GM18868 (cell line): ENCODE measurements at regions not wholly inside any gene's neighbourhood (a gene's known extent, or its start where the extent isn't known, plus 50 kb on each side); places are given as distances from the start of the nearest gene placed in this dataset.

Experiments
- ATAC-seq: cut with Tn5 transposase; IDR thresholded peaks from one replicate; pipeline ENCODE4 v1.9.1; 2021; ENCODE audit warnings: mild to moderate bottlenecking, moderate library complexity; ENCODE audit not compliant: unreplicated experiment

DNA sequence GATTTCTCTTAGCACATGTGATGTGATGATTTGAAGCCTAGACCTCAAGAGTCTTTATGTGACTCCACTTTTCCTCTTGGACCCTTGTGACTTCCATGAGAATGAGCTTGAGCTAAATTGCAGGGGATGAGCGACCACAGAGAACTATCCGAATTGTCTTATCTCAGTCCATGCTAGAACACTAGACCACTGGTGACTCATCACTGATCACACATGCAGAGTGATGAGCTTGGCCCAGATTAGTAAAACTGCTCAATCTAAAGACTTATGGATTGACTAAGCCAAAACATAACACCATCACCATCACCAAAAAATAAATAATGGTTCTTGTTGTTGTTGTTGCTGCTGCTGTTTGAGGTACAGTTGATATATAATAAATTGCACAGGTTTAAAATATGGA, 114.1 kb upstream of the CFAP20DC start:
- no peak for ATAC-seq

DNA sequence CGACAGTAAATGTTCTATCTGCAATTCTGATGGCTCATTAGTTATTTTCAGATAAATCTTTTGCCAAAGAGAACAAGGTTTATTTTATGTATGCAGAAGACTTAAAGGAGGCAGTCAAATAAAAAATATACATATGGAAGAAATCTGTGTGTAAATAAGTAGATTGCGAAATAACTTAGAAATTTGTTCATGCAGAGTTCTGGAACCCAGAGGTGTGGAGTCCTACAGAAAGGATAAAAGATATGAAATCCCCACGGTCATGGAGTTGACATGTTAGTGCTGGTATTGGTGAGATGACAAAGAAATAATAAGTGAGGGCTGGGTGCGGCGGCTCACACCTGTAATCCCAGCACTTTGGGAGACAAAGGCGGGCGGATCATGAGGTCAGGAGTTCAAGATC, 111.2 kb upstream of the CFAP20DC start:
- ATAC-seq, result no peak

DNA sequence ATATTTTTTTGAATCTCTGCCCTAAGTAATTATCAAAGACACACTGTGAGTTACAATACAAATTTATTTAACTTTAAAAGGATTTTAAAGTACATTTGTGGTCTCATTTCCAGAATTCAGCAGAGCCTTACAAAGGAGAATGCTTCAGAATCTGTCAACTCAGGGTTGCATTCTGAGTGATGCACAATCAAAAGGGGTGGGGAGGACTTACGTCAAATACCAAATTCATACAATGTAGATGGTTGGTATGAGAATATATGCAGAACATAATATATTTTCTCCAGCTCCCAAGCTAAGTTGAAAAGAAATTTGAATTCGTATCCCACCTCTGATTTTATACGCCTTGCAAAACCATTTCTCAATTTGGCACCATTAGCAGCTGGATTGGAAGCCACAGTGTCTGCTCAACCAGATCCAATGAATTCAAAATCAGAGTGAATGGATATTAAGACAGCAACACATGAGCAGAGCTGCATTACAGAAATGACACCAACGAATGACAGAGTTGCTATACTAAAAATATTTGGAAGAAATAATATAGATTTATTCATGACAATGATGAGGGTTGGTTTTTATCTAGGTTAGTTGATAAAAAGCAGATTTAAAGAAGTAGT, 110.4 kb upstream of the CFAP20DC start:
- no peak for ATAC-seq

DNA sequence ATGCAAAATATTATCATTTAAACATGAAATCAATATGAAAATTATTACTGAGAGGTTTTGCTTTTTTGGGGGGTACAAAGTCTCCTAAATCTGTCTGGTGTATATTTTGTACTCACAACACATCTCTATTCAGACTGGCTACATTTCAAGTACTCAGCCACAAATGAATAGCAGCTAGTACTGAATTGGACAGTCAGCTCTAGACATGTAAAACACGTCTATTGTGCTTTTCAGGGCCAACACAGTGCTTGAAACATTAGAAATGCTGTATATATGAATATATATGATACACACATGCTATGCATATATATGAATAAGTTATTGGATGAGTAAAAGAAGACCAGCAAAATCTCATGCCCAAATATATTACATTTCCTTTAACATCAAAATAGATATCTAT, 103.8 kb upstream of the CFAP20DC start:
- no peak for ATAC-seq

DNA sequence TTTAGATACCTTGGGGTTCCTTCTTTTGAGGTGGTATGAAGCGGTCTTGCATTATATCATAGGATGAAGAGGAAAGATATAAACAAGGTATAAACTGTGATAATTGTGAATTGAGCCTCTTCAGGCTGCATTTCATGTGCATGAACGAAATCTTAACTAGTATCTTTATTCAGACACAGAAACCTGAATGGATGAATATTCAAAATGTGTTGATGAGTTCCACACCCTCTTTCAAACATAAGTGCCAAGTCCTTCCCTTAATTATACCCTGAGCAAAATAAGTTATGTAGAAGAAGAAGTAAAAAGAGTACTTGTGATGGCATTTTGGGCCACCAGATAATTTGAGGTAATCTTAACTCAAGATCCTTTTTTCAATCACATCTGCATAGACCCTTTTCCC, 103.1 kb upstream of the CFAP20DC start:
- ATAC-seq, result no peak

DNA sequence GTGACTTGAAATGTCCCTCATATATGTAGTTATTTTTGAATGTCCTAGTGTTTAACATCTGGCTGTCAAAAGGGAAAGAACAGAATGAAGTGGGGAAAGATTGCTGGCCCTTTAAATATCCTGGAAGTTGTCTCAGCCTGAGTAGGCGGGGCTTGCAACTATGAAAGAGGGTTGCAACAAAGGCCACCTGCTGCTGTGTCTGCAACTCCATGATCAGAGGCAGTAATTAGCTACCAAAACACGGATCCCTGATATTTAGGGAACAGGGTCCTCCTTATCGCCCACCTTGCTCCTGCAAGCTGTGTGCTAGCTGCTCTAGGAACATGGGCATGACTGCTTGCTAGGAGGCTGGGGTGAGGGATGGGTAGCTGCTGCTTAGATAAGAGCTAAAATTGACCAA, 100.2 kb upstream of the CFAP20DC start:
- no peak for ATAC-seq

DNA sequence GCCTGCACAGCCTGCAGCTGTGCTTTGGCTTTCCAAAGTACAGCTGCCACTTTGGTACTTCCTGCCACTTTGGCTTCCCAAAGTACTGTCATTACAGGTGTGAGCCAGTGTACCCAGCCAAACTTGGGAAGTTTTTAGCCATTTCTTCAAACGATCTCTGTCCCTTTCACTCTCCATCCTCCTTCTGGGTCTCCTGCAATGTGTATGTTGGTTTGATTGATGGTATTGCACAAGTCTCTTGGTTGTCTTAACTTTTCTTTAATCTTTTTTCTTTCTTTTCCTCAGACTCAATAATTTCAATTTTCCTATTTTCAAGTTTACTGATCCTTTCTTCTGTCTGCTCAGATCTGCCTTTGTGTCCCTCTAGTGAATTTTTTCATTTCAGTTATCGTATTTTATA, 99.3 kb upstream of the CFAP20DC start:
- no peak for ATAC-seq

DNA sequence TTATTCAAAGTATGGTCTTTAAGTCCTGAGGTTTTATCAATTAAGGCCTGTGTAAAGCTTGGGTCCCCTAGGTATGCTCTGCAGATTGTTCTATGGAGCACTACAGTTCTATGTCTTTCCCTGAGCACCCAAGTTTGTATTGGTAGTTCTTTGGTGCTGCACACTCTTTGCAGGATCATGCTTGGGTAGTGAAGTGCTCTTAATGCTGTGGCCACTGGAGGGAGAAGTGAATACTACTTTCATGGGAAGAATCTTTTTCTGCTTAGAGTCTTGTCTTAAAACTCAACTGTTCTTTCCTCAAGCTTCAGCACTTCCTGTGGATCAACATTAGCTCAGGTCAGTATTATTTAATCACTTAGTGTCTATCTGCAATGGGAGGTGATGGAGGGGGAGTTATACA, 93.6 kb upstream of the CFAP20DC start:
- ATAC-seq, result no peak

DNA sequence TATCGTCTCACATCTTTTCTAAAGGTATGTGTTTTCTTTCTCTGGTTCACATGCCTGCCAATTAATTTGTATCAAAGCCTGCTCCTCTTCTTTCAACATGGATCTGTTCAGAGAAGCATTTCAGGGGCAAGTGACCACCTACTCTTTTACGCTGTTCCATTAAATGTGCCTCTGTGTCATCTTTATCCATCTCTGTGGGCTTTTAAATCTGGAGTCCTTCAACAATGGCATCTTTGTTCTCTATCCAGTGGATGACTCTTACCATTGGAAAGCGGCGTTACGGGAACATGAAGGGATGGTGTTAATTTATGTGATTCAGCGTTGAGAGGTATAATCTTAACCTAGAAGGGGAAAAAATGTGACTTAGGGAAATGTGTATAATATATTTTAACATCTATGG, 92.7 kb upstream of the CFAP20DC start:
- ATAC-seq, result no peak

DNA sequence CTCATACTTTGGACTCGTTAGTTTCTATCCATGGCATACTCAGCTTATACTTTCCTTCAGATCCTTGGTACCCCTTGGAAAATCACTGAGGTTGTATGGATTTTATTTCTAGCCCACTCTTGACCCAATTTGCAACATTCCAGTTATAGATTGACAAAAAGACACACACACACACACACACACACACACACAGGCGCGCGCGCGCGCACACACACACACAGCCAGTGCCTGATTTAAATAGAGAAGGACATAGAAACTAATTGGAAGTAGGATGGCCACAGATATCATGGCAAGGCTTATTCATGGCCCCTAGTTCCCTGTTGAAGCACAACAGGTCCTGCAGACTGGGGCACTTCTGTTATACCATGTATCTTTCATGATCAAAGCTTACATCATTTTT, 89.1 kb upstream of the CFAP20DC start:
- no peak for ATAC-seq

DNA sequence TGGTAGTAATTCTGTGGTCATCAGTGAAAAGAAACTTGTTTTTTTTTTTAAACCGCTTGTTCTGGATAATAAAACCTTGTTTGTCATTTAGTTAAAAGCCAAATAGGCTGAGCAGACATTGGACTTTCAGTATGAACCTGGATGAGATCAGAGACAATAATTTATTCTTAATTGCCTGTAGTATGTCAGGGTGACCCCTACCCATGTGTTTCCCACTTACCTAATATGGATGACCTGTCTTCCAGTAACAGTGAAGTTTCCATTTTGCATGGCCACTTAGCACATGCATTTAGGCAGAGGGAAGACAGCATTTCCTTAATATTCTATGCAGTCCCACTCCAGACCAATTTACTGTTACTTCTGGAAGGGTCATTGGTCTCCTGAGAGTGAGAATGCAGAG, 87.6 kb upstream of the CFAP20DC start:
- ATAC-seq, result no peak

DNA sequence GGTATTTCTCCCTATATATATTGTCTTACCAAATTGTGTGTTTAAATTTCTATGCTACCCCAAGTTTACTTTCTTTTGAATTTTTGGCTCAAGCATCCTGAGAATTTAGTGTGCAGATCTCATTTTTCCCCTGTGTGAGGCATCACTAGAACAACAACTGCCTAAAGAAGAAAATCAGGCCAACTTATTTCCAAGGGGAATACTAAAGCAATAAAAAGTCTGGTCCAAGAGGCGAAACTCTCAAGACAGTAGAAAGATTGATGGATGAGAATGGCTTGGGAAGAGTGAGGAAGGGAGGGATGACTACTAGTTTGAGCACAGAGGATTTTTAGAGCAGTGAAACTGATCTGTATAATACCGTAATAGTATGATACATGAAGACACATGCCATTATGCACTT, 86.3 kb upstream of the CFAP20DC start:
- ATAC-seq, result no peak

DNA sequence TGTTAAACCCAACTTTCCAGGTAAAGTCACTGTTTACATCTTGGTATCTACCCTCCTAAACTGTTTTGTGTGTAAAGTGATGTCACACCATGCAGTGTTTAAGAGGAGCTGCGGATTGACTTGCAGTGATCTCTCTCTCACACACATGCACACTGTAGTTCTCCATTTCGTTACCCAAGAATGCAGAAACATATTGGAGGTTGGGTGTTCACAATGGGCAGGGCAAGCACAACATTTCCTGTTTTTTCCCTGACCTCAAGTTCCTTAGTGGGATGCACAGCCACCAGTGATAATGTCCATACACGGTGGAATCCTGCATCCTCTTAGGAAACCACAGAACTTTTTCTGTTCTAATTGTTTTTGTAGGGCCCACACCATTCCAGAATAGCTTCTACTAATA, 85.3 kb upstream of the CFAP20DC start:
- ATAC-seq, result no peak

DNA sequence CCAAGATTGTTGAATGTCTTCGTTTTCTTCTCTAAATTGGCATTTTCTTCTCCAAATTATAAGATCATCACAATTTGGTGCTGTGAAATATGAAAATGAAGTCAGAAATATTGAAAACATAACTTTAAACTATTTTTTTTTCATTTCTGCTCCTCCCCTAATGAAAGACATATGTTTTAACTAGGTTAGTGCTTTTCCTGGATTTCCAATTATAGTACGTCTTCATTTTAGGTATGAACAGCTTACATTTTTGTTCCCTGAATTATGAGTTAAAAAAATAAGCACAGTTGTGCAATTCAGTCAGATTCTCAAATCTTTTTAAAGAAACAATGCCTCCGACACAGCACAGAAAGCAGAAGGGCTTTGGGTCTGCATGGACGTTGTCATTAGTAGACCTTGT, 83.5 kb upstream of the CFAP20DC start:
- no peak for ATAC-seq

DNA sequence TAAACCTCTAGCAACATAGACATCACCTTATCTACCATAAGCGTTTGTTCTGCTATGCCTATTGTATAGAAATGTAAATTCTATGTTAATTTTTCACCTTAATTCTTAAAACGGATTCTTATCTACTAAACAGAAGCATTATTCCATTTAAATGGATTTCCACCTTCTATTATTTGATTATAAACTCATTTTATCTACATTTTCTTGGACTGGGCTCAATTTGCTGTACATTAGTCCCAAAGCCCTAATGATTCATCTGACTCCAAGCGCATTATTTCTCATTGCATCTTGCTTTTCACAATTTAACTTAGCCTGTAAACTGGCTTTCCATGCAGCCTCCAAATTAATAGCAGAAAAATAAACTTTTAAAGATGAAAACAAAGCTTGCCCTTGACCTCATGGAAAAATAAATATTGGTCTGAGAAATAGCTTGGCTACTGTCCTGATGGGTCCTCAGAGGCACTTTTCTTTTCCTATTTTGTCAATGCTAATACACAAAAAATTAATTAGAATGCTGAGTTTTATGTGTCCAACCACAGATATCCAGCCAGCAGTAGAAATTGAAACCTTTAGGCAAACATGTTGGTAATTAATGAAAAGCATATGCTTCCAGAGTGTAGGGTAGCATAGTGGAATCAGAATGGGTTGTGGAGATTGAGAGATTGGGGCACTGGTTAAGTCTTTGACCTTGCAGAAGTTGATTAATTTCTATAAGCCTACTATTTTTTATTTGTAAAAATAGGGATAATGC, 81.4 kb upstream of the CFAP20DC start:
- no peak for ATAC-seq

DNA sequence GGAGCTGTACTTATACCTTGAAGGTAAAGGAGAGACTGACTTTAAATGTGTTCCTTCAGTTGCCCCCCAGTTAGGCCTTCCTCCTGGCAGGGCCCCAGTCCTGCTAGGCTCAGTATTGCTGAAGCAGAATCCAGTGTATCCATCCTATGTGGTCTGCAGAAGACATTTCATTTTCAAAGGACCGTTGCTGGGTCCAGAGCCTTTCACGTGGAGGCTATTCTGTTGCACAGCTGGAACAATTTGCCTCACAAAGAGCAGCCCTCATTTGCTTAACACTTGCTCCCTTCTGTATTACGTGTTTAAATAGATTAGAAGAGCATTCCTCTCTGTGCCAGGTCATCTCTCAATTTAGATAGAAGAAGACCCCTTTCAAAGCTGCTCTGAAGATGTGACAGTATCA, 78.9 kb upstream of the CFAP20DC start:
- no peak for ATAC-seq

DNA sequence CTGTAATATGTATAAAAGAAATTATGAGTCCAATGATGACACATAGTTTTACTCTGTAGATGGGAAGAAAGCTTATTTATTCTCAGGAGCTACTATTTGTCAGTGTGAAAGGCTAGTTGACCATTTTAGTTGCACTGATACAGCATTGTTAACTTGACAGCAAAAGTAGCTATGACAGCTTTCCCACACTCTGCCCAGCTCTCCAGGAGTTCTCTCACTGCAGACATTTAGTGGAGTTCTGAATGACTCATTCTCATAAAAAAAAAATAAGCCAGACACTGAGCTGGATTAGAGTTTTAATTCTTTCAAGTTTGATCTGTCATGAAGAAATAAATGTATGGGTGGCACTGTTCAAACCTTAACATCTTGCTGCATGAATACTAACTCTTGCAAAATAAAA, 77.2 kb upstream of the CFAP20DC start:
- ATAC-seq, result no peak

DNA sequence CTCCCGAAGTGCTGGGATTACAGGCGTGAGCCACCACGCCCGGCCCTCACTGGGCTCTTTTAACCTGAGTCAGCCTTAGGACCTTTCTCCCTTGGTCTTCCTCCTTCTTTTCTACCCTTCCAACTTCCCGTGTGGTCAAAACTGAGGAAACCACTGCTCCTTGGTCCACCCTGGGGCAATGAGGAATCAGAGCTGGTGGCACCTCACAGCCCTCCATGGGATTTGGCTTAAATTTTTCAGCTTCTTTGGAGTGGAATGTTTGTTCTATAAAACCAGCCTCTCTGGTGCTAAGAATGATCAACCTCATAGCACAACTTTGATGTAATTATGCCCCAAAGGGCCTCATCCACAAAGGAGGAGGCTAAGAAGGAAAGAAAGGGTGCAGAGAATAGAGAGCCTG, 76.6 kb upstream of the CFAP20DC start:
- ATAC-seq, result no peak

DNA sequence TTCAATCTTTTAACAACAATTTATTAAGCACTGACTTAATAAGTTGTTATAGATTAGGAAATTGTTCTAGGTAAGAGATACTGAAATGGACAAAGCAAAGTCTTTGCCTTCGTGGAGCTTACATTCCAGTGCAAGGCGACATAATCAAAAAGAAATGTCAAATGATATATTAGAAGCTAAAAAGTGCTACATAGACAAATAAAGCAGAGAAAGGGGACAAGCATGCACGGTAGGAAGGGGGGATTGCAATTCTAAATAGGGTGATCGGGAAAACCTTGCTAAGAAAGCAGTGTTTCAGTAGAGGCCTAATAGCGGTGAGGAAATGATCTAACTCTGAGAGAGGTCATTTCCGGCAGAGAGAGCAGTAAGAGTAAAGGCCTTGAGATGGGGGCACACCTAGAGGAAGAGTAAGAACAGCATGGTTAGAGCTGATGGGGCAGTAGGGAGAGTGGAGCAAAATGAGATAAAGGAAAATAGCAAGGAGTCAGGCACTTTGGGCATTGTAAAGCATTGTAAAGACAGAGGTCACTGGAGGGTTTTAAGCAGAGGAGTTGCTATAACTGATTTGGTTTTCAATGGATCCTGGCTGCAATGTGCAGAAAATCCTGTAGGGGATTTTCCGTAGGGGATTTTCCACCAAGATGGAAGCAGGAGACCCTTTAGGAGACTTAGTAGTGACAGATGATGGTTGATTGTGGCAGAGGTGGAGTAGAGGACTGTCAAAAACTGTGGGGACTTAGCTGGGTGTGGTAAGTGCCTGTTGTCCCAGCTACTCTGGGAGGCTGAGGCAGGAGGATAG, 71.7 kb upstream of the CFAP20DC start:
- ATAC-seq, result no peak

DNA sequence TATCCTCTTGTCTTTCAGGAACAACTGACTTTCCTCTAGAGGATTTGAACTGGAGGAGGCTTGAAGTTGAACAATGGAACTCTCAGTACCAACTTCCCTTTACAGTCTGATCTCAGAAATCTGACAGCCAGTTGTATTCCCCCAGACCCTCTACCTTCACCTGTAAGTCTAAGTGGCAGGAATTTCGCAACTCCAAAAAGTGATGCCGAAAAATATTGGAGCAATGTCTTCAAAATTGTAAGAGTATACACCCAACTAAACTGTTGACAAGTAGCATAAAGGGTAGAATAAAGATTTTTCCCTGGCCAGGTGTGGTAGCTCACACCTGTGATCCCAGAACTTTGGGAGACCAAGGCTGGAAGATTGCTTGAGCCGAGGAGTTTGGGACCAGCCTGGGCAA, 69.1 kb upstream of the CFAP20DC start:
- no peak for ATAC-seq

DNA sequence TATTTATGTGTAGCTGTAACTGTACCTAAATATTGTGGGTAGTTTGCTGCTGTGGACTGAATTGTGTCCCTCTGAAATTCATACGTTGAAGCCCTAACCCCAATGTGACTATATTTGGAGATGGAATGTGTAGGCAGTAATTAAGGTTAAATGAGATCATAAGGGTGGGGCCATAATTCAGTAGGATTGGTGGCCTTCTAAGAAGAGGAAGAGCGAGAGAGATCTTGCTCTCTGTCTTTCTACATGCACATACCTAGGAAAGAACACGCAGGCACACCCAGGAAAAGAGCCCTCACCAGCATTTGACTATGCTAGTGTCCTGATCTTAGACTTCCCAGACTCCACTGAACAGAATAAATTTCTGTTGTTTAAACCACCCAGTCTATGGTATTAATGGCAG, 67.6 kb upstream of the CFAP20DC start:
- no peak for ATAC-seq

DNA sequence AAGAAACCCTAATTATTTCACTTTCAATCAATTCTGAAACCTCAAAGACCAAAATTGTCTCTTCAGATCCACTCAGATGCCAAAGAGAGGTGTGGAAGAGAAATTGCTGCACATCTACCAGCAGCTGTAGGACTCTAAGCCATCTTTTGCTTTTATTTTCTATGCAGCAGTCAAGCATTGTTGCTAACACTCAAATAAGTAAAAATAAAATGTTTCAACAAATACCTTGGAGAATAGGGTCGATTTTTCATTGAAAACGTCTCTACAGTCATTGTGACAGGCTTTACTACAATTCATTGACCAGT, 66.4 kb upstream of the CFAP20DC start:
- ATAC-seq, result no peak
